Prostate gland (tissue), 2 donors: ENCODE measurements at regions not wholly inside any gene's neighbourhood (a gene's known extent, or its start where the extent isn't known, plus 50 kb on each side); places are given as distances from the start of the nearest gene placed in this dataset.

Experiments used
- DNase-seq: peaks from one replicate; pipeline ENCODE4 v3.0.0-alpha.2; 2019; ENCODE audit warnings: low spot score
- H3K27ac ChIP-seq, 2 donors: fragments of 200-600 bp; sonication (generic); 2 replicates each; pipeline ENCODE4 v1.5.1; 2017 to 2019
- H3K27me3 ChIP-seq: fragments of 200-600 bp; sonication (generic); replicated peaks from 2 replicates; pipeline ENCODE4 v1.5.1; 2019; ENCODE audit not compliant: insufficient read depth
- H3K36me3 ChIP-seq, 2 donors: fragments of 200-600 bp; sonication (generic); 1 replicate in 1 of 2; 2 replicates in 1 of 2; pipeline versions ENCODE4 v1.5.1 to v1.8.1; 2017 to 2019
- H3K4me1 ChIP-seq: fragments of 200-600 bp; sonication (generic); replicated peaks from 2 replicates; pipeline ENCODE4 v1.5.1; 2019
- H3K4me3 ChIP-seq, 2 donors: fragments of 200-600 bp; sonication (generic); 2 replicates each; pipeline ENCODE4 v1.5.1; 2017 to 2019
- H3K9me3 ChIP-seq: fragments of 200-600 bp; sonication (generic); 2 replicates; pipeline ENCODE4 v1.5.1; 2017
- CTCF ChIP-seq, 4 experiments: fragments of 200-600 bp in 2 of 4; fragments of 450-650 bp in 2 of 4; sonication (generic) in 2 of 4; IDR thresholded peaks; 1 replicate in 3 of 4; 2 replicates in 1 of 4; pipeline ENCODE4 v1.5.1; 2016 to 2019; ENCODE audit warnings: antibody characterized with exemption in 4 of 4, mild to moderate bottlenecking in 2 of 4, moderate library complexity in 2 of 4
- POLR2A ChIP-seq: fragments of 450-650 bp; IDR thresholded peaks from one replicate; pipeline ENCODE4 v1.6.1; 2016; ENCODE audit warnings: antibody characterized with exemption, mild to moderate bottlenecking
- POLR2AphosphoS5 ChIP-seq: sonication (generic); formaldehyde crosslinking; IDR thresholded peaks from one replicate; pipeline ENCODE4 v1.6.1; 2017; ENCODE audit warnings: antibody characterized with exemption
- WGBS: methylation state at CpG from one replicate; pipeline ENCODE4 v1.1.5; 2018; 5-methylcytosine and 5-hydroxymethylcytosine counted together
- intact Hi-C: fragments of 100-400 bp; cut with DNase I; formaldehyde crosslinking; loops from one replicate; pipeline ENCODE4 v1.14.2; 2022

GRCh38 chr5:158422653-158423515 lies 563.9 kb upstream of the CLINT1 start:
- intact Hi-C loops = no loop called here
- H3K9me3 ChIP-seq = no peaks in the 10 kb centered on the region
- TF ChIP-seq POLR2A (no peak), CTCF (IDR thresholded peaks at IDR 0.05) (no peak)
- H3K36me3 ChIP-seq = no peaks in the 10 kb centered on the region
- H3K4me1 ChIP-seq = no peaks in the 10 kb centered on the region
- no peak overlapping the region for H3K4me3 ChIP-seq
- WGBS = 81% methylated on average over 9 of the region's 9 CpGs
- H3K27me3 ChIP-seq = no peaks in the 10 kb centered on the region
- no peak overlapping the region for H3K27ac ChIP-seq
- no peak for DNase-seq

GRCh38 chr5:158421319-158421718 lies 562.4 kb upstream of the CLINT1 start:
- TF ChIP-seq CTCF (IDR thresholded peaks at IDR 0.05) = no peak
- TF ChIP-seq POLR2AphosphoS5 = no peak
- no peak for TF ChIP-seq POLR2A
- no peaks in the 10 kb centered on the region for H3K4me1 ChIP-seq
- H3K27me3 ChIP-seq = no peaks in the 10 kb centered on the region
- no peak overlapping the region for H3K4me3 ChIP-seq
- no peaks in the 10 kb centered on the region for H3K36me3 ChIP-seq
- no peaks in the 10 kb centered on the region for H3K9me3 ChIP-seq
- WGBS = 94% methylated on average over 6 of the region's 6 CpGs
- intact Hi-C loops = no loop called here
- H3K27ac ChIP-seq = no peak overlapping the region
- no peak for DNase-seq

DNA sequence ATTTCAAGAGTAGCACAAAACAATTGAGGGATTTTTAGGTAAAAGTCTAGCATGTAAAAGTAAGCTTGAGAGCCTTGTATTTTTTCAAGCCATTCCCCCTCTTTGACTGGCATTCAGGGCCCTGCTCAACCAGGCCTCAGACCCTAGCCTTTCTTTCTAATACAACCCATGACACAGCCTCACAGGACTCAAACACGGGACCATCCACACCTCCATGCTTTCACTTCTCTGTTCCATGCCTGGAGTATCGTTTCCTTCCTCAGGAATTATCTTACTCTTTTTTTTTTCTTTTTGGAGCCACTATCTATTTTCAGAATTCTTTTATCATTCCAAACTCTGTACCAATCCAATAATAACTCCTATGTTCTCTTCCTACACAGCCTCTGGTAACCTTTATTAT lies 560.2 kb upstream of the CLINT1 start:
- Histone ChIP-seq H3K27me3 (no peaks in the 10 kb centered on the region), H3K36me3 (no peaks in the 10 kb centered on the region), H3K27ac (no peak overlapping the region), H3K4me3 (no peak overlapping the region), H3K4me1 (no peaks in the 10 kb centered on the region), H3K9me3 (no peaks in the 10 kb centered on the region)
- 84% methylated on average over 2 of the region's 2 CpGs for WGBS
- intact Hi-C loops = no loop called here
- TF ChIP-seq POLR2AphosphoS5 (no peak), POLR2A (no peak), CTCF (IDR thresholded peaks at IDR 0.05) (no peak)
- no peak for DNase-seq

DNA sequence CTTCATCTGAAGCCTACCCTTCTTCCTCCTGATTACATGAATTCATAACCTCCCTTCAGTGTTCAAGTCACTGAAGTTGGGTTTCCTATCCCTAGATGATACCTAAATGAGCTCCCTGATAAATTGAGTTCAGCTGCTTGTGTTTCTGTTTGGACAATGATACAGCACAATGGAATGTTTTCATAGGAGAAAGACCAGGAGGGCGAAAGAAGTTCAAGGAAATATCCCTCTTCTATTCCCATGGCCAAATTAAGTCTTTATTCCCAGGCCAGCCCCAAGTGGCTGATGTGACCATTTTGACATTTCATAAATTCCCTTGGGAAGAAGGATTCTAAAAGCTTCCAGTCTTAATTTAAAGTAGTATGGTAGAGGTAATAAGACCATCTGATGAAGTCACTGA lies 555.8 kb upstream of the CLINT1 start:
- H3K4me3 ChIP-seq = no peak overlapping the region
- intact Hi-C loops = no loop called here
- no peaks in the 10 kb centered on the region for H3K4me1 ChIP-seq
- peak overlapping the region in 1 of 2 donors; percentile 3 for H3K27ac ChIP-seq
- 32% methylated on average over 1 of the region's 1 CpG for WGBS
- TF ChIP-seq POLR2AphosphoS5 (no peak), CTCF (IDR thresholded peaks at IDR 0.05) (no peak), POLR2A (no peak)
- H3K36me3 ChIP-seq = no peaks in the 10 kb centered on the region
- no peaks in the 10 kb centered on the region for H3K27me3 ChIP-seq
- DNase-seq = no peak
- no peaks in the 10 kb centered on the region for H3K9me3 ChIP-seq

- Histone ChIP-seq H3K36me3 (no peaks in the 10 kb centered on the region), H3K9me3 (no peaks in the 10 kb centered on the region), H3K4me3 (no peak overlapping the region), H3K27me3 (no peaks in the 10 kb centered on the region), H3K27ac (peak overlapping the region in 1 of 2 donors; percentile 3), H3K4me1 (no peaks in the 10 kb centered on the region)
- TF ChIP-seq CTCF (IDR thresholded peaks at IDR 0.05) (no peak), POLR2AphosphoS5 (peak; percentile 5), POLR2A (no peak)
- intact Hi-C loops = no loop called here
- whole genome bisulfite sequencing = 66% methylated on average over 3 of the region's 3 CpGs
- no peak for DNase-seq
Measured at GRCh38 chr5:158414333-158414762, 555.4 kb upstream of the CLINT1 start.
